GM10266 (cell line): ENCODE measurements at regions not wholly inside any gene's neighbourhood (a gene's known extent, or its start where the extent isn't known, plus 50 kb on each side); places are given as distances from the start of the nearest gene placed in this dataset.
A peak's percentile ranks its signal among the peaks of the same experiment; 100 is the strongest.

Experiments used
- DNase-seq: peaks from one replicate; pipeline ENCODE4 v3.0.0; 2012; ENCODE audit errors: extremely low spot score
- CTCF ChIP-seq: IDR thresholded peaks from 2 replicates; pipeline ENCODE4 v1.5.1; 2012; ENCODE audit warnings: mild to moderate bottlenecking, low read depth; ENCODE audit not compliant: control insufficient read depth, insufficient read depth; ENCODE audit errors: missing control alignments

DNA sequence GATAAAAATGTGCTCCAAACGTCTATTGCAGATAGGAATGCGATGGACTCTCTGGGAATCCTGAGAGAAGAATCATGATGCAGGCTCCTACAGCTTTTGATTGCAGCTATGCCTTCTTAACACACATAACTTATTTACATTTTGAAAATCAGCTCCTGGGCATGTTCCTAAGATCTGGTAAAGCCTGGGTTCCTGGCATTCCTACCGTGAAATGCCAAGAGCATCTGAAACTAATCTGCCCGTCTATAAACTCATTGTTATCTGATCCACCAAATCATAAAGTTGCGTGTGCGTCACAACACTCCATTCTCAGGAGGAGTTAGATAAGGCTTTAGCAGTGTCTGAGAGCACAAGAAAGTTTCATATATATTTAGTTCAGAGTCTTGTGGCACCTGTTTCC is 79.0 kb upstream of the VGLL3 start:
- no peak for TF ChIP-seq CTCF
- no peak for DNase-seq

- no peak for TF ChIP-seq CTCF
- no peak for DNase-seq
These were observed 78.1 kb upstream of the VGLL3 start for GRCh38 chr3:87069021-87069420.

DNA sequence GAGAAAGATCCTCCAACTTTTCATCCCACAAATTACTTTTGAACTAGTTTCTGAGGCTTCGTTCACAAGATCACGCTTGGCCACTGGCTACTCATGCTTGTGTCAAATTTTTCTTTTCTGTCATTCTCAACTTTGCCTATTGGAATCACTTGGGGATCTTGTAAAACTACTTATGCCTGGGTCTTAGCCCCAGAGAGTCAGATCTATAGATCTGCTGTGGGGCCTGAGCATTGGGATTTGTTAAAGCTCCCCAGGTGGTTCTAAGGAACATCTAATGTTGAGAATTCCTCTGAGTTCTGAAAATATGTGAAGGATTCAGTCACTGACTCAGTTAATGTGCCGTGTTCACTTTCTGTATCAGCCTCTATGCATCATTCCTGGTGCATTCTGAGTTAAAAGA is 71.7 kb upstream of the VGLL3 start:
- no peak for TF ChIP-seq CTCF
- DNase-seq = no peak

GRCh38 chr3:87057474-87057873 is 66.5 kb upstream of the VGLL3 start:
- no peak for TF ChIP-seq CTCF
- DNase-seq = no peak

- DNase-seq = no peak
- TF ChIP-seq CTCF = no peak
These were observed 62.6 kb upstream of the VGLL3 start for GRCh38 chr3:87053553-87053952.

DNA sequence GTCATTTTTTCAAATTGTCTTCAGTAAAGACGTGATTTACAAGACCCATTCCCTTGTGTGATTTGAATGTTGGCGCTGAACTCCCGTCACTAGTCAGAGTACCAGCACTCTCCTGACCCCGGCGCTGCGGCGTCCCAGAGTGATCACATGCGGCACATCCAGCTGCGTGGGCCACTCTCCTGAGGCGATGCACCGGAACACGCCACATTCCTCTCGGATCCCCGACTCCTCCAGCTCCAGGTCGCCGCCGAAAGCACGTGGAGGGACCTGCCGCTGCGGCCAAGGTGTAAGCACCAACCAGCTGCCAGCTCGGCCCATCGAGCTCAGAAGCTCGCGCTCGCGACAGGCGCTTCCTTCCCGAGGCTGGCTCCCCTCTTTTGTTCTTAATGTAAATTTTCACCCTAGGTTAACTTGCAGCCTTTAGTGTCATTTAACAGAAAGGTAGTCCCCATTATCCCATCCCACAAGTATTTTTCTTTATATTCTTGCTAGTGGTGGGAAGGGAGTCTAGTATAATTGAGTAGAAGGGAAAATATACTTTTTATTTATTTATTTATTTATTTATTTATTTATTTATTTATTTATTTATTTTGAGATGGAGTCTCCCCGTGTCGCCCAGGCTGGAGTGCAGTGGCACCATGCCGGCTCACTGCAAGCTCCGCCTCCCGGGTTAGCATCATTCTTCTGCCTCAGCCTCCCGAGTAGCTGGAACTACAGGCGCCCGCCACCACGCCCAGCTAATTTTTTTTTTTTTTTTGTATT is 61.7 kb upstream of the VGLL3 start:
- no peak for DNase-seq
- no peak for TF ChIP-seq CTCF

DNA sequence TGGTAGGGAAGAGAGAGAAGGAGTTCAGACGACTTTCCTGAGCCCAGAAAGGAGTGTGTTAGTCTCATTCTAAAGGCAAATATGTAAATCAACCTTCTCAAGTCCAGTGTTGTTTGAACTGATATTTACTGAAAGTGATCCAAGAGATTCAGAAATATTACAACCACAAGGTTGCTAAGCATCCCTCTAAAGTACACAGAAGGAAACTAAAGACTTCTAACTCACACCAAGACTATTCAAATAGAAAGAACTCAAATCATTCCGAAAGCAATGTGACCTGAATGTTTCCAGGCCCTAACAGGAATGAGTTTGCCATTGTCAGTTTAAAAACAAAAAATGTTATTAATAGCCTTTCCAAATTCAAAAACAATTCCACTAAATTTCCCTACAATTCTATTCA is 56.9 kb upstream of the VGLL3 start:
- peak; percentile 6 for DNase-seq
- no peak for TF ChIP-seq CTCF
